ENCODE measurements at regions not wholly inside any gene's neighbourhood (a gene's known extent, or its start where the extent isn't known, plus 50 kb on each side); places are given as distances from the start of the nearest gene placed in this dataset.
"Not testable (repeated sequence)": the region's sequence is repeated elsewhere in the genome, so short reads cannot be mapped to it uniquely, and the experiment has no call there.

GRCh38 chr2:125398738-125399524, 1257.0 kb upstream of the GYPC start:
- H3K27me3 ChIP-seq (ENCODE audit: control insufficient read depth in 2 of 2, insufficient read depth in 1 of 2, low read length in 1 of 2) = no peaks in the 10 kb centered on the region
- no peak for DNase-seq (ENCODE audit: low read depth in 6 of 9, low spot score in 9 of 9)
- H3K36me3 ChIP-seq (ENCODE audit: control insufficient read depth in 2 of 2, insufficient read depth in 2 of 2, low read length in 1 of 2) = no peaks in the 10 kb centered on the region
- no peaks in the 10 kb centered on the region for H3K4me1 ChIP-seq (ENCODE audit: control insufficient read depth in 2 of 2, insufficient read depth in 2 of 2, low read length in 2 of 2)
- WGBS = 73% methylated on average over 7 of the region's 7 CpGs
- no peaks in the 10 kb centered on the region for H3K9me3 ChIP-seq (ENCODE audit: control insufficient read depth in 2 of 2, insufficient read depth in 1 of 2, low read length in 1 of 2)
- no peak overlapping the region for H3K4me3 ChIP-seq (ENCODE audit: low read length in 2 of 2)
- H3K27ac ChIP-seq (ENCODE audit: low read depth in 1 of 2, low read length in 1 of 2) = no peak overlapping the region

- 87% methylated on average over 2 of the region's 2 CpGs for WGBS
- H3K27ac ChIP-seq (ENCODE audit: low read depth in 1 of 2, low read length in 1 of 2) = no peak overlapping the region
- H3K4me3 ChIP-seq (ENCODE audit: low read length in 2 of 2) = no peak overlapping the region
- H3K4me1 ChIP-seq (ENCODE audit: control insufficient read depth in 2 of 2, insufficient read depth in 2 of 2, low read length in 2 of 2) = no peaks in the 10 kb centered on the region
- H3K9me3 ChIP-seq (ENCODE audit: control insufficient read depth in 2 of 2, insufficient read depth in 1 of 2, low read length in 1 of 2) = no peaks in the 10 kb centered on the region
- no peaks in the 10 kb centered on the region for H3K27me3 ChIP-seq (ENCODE audit: control insufficient read depth in 2 of 2, insufficient read depth in 1 of 2, low read length in 1 of 2)
- no peaks in the 10 kb centered on the region for H3K36me3 ChIP-seq (ENCODE audit: control insufficient read depth in 2 of 2, insufficient read depth in 2 of 2, low read length in 1 of 2)
- no peak for DNase-seq (ENCODE audit: low read depth in 6 of 9, low spot score in 9 of 9)
These were observed 1250.1 kb upstream of the GYPC start for GRCh38 chr2:125405816-125406215.

GRCh38 chr2:125408874-125409538, 1247.0 kb upstream of the GYPC start:
- H3K36me3 ChIP-seq (ENCODE audit: control insufficient read depth in 2 of 2, insufficient read depth in 2 of 2, low read length in 1 of 2) = no peaks in the 10 kb centered on the region
- no peaks in the 10 kb centered on the region for H3K9me3 ChIP-seq (ENCODE audit: control insufficient read depth in 2 of 2, insufficient read depth in 1 of 2, low read length in 1 of 2)
- no peak overlapping the region for H3K4me3 ChIP-seq (ENCODE audit: low read length in 2 of 2)
- H3K27ac ChIP-seq (ENCODE audit: low read depth in 1 of 2, low read length in 1 of 2) = no peak overlapping the region
- no peaks in the 10 kb centered on the region for H3K4me1 ChIP-seq (ENCODE audit: control insufficient read depth in 2 of 2, insufficient read depth in 2 of 2, low read length in 2 of 2)
- 91% methylated on average over 10 of the region's 10 CpGs for WGBS
- DNase-seq (ENCODE audit: low read depth in 6 of 9, low spot score in 9 of 9) = no peak
- no peaks in the 10 kb centered on the region for H3K27me3 ChIP-seq (ENCODE audit: control insufficient read depth in 2 of 2, insufficient read depth in 1 of 2, low read length in 1 of 2)

GRCh38 chr2:125418483-125418882, 1237.5 kb upstream of the GYPC start:
- H3K27me3 ChIP-seq (ENCODE audit: control insufficient read depth in 2 of 2, insufficient read depth in 1 of 2, low read length in 1 of 2) = no peaks in the 10 kb centered on the region
- H3K4me3 ChIP-seq (ENCODE audit: low read length in 2 of 2) = no peak overlapping the region
- peaks cover 0 to 3% of the 10 kb centered on the region in 2 donors for H3K9me3 ChIP-seq (ENCODE audit: control insufficient read depth in 2 of 2, insufficient read depth in 1 of 2, low read length in 1 of 2)
- H3K36me3 ChIP-seq (ENCODE audit: control insufficient read depth in 2 of 2, insufficient read depth in 2 of 2, low read length in 1 of 2) = no peaks in the 10 kb centered on the region
- DNase-seq (ENCODE audit: low read depth in 6 of 9, low spot score in 9 of 9) = no peak
- H3K4me1 ChIP-seq (ENCODE audit: control insufficient read depth in 2 of 2, insufficient read depth in 2 of 2, low read length in 2 of 2) = no peaks in the 10 kb centered on the region
- no peak overlapping the region for H3K27ac ChIP-seq (ENCODE audit: low read depth in 1 of 2, low read length in 1 of 2)
- WGBS = 82% methylated on average over 1 of the region's 1 CpG

- DNase-seq (ENCODE audit: low read depth in 6 of 9, low spot score in 9 of 9); H3K4me1 ChIP-seq (ENCODE audit: control insufficient read depth in 2 of 2, insufficient read depth in 2 of 2, low read length in 2 of 2): not testable (repeated sequence)
- 97% methylated on average over 32 of the region's 32 CpGs for WGBS
These were observed 1233.7 kb upstream of the GYPC start for GRCh38 chr2:125422198-125422770.

GRCh38 chr2:125424266-125424785, 1231.6 kb upstream of the GYPC start:
- Histone ChIP-seq H3K27me3 (ENCODE audit: control insufficient read depth in 2 of 2, insufficient read depth in 1 of 2, low read length in 1 of 2) (no peaks in the 10 kb centered on the region), H3K36me3 (ENCODE audit: control insufficient read depth in 2 of 2, insufficient read depth in 2 of 2, low read length in 1 of 2) (no peaks in the 10 kb centered on the region), H3K4me3 (ENCODE audit: low read length in 2 of 2) (no peak overlapping the region), H3K27ac (ENCODE audit: low read depth in 1 of 2, low read length in 1 of 2) (no peak overlapping the region), H3K4me1 (ENCODE audit: control insufficient read depth in 2 of 2, insufficient read depth in 2 of 2, low read length in 2 of 2) (no peaks in the 10 kb centered on the region), H3K9me3 (ENCODE audit: control insufficient read depth in 2 of 2, insufficient read depth in 1 of 2, low read length in 1 of 2) (peaks cover 0 to 3% of the 10 kb centered on the region in 2 donors)
- 88% methylated on average over 1 of the region's 1 CpG for WGBS
- DNase-seq (ENCODE audit: low read depth in 6 of 9, low spot score in 9 of 9) = no peak

More at GRCh38 chr2:125422198-125422770, 1233.7 kb upstream of the GYPC start:
- not testable (repeated sequence) for H3K4me3 ChIP-seq (ENCODE audit: low read length in 2 of 2); H3K36me3 ChIP-seq (ENCODE audit: control insufficient read depth in 2 of 2, insufficient read depth in 2 of 2, low read length in 1 of 2); H3K27me3 ChIP-seq (ENCODE audit: control insufficient read depth in 2 of 2, insufficient read depth in 1 of 2, low read length in 1 of 2); H3K27ac ChIP-seq (ENCODE audit: low read depth in 1 of 2, low read length in 1 of 2); H3K9me3 ChIP-seq (ENCODE audit: control insufficient read depth in 2 of 2, insufficient read depth in 1 of 2, low read length in 1 of 2)

GRCh38 chr2:125427721-125428315, 1228.1 kb upstream of the GYPC start:
- DNase-seq (ENCODE audit: low read depth in 6 of 9, low spot score in 9 of 9) = no peak
- no peaks in the 10 kb centered on the region for H3K4me1 ChIP-seq (ENCODE audit: control insufficient read depth in 2 of 2, insufficient read depth in 2 of 2, low read length in 2 of 2)
- WGBS = 58% methylated on average over 1 of the region's 1 CpG
- H3K9me3 ChIP-seq (ENCODE audit: control insufficient read depth in 2 of 2, insufficient read depth in 1 of 2, low read length in 1 of 2) = no peaks in the 10 kb centered on the region
- no peak overlapping the region for H3K27ac ChIP-seq (ENCODE audit: low read depth in 1 of 2, low read length in 1 of 2)
- no peak overlapping the region for H3K4me3 ChIP-seq (ENCODE audit: low read length in 2 of 2)
- H3K27me3 ChIP-seq (ENCODE audit: control insufficient read depth in 2 of 2, insufficient read depth in 1 of 2, low read length in 1 of 2) = no peaks in the 10 kb centered on the region
- H3K36me3 ChIP-seq (ENCODE audit: control insufficient read depth in 2 of 2, insufficient read depth in 2 of 2, low read length in 1 of 2) = no peaks in the 10 kb centered on the region

GRCh38 chr2:125444106-125444505, 1211.9 kb upstream of the GYPC start:
- Histone ChIP-seq H3K27me3 (ENCODE audit: control insufficient read depth in 2 of 2, insufficient read depth in 1 of 2, low read length in 1 of 2) (no peaks in the 10 kb centered on the region), H3K4me1 (ENCODE audit: control insufficient read depth in 2 of 2, insufficient read depth in 2 of 2, low read length in 2 of 2) (no peaks in the 10 kb centered on the region), H3K36me3 (ENCODE audit: control insufficient read depth in 2 of 2, insufficient read depth in 2 of 2, low read length in 1 of 2) (no peaks in the 10 kb centered on the region), H3K9me3 (ENCODE audit: control insufficient read depth in 2 of 2, insufficient read depth in 1 of 2, low read length in 1 of 2) (no peaks in the 10 kb centered on the region), H3K27ac (ENCODE audit: low read depth in 1 of 2, low read length in 1 of 2) (no peak overlapping the region), H3K4me3 (ENCODE audit: low read length in 2 of 2) (no peak overlapping the region)
- 90% methylated on average over 5 of the region's 5 CpGs for WGBS
- DNase-seq (ENCODE audit: low read depth in 6 of 9, low spot score in 9 of 9) = no peak

GRCh38 chr2:125445495-125445894, 1210.5 kb upstream of the GYPC start:
- H3K27ac ChIP-seq (ENCODE audit: low read depth in 1 of 2, low read length in 1 of 2) = no peak overlapping the region
- DNase-seq (ENCODE audit: low read depth in 6 of 9, low spot score in 9 of 9) = no peak
- H3K4me3 ChIP-seq (ENCODE audit: low read length in 2 of 2) = no peak overlapping the region
- no peaks in the 10 kb centered on the region for H3K9me3 ChIP-seq (ENCODE audit: control insufficient read depth in 2 of 2, insufficient read depth in 1 of 2, low read length in 1 of 2)
- H3K36me3 ChIP-seq (ENCODE audit: control insufficient read depth in 2 of 2, insufficient read depth in 2 of 2, low read length in 1 of 2) = no peaks in the 10 kb centered on the region
- H3K4me1 ChIP-seq (ENCODE audit: control insufficient read depth in 2 of 2, insufficient read depth in 2 of 2, low read length in 2 of 2) = no peaks in the 10 kb centered on the region
- H3K27me3 ChIP-seq (ENCODE audit: control insufficient read depth in 2 of 2, insufficient read depth in 1 of 2, low read length in 1 of 2) = no peaks in the 10 kb centered on the region

Measured in thymus (tissue), 11 donors.